Mesothelial cell of epicardium (in vitro differentiated cells): ENCODE measurements at regions not wholly inside any gene's neighbourhood (a gene's known extent, or its start where the extent isn't known, plus 50 kb on each side); places are given as distances from the start of the nearest gene placed in this dataset.
"Not testable (repeated sequence)": the region's sequence is repeated elsewhere in the genome, so short reads cannot be mapped to it uniquely, and the experiment has no call there.

ENCODE experiments used
- DNase-seq, 2 experiments: peaks; one replicate each; pipeline ENCODE4 v3.0.0; 2021; ENCODE audit warnings: low spot score in 2 of 2; ENCODE audit not compliant: unreplicated experiment in 2 of 2
- H3K27ac Mint-ChIP-seq: 2 replicates; pipeline ENCODE4 v1.8.0; 2021; ENCODE audit warnings: mixed read lengths
- H3K27me3 Mint-ChIP-seq: 2 replicates; pipeline ENCODE4 v1.8.0; 2021; ENCODE audit warnings: low read depth, mixed read lengths
- H3K36me3 Mint-ChIP-seq: 2 replicates; pipeline ENCODE4 v1.8.0; 2021; ENCODE audit warnings: mixed read lengths
- H3K4me1 Mint-ChIP-seq: 2 replicates; pipeline ENCODE4 v1.8.0; 2021; ENCODE audit warnings: mixed read lengths
- H3K4me3 Mint-ChIP-seq: 2 replicates; pipeline ENCODE4 v1.8.0; 2021; ENCODE audit warnings: mild to moderate bottlenecking, moderate library complexity, mixed read lengths
- H3K9me3 Mint-ChIP-seq: 2 replicates; pipeline ENCODE4 v1.8.0; 2021; ENCODE audit warnings: mixed read lengths
- TF ChIP-seq, protein P1 (sequence below): fragments of 200-600 bp; sonication (generic); IDR thresholded peaks from one replicate; pipeline ENCODE4 v1.5.0; 2021; ENCODE audit warnings: antibody characterized with exemption; ENCODE audit not compliant: unreplicated experiment

GRCh38 chr4:179040259-179040658, 1598.0 kb upstream of the AGA start:
- no peaks in the 10 kb centered on the region for H3K27me3 Mint-ChIP-seq
- TF ChIP-seq, protein P1, sequence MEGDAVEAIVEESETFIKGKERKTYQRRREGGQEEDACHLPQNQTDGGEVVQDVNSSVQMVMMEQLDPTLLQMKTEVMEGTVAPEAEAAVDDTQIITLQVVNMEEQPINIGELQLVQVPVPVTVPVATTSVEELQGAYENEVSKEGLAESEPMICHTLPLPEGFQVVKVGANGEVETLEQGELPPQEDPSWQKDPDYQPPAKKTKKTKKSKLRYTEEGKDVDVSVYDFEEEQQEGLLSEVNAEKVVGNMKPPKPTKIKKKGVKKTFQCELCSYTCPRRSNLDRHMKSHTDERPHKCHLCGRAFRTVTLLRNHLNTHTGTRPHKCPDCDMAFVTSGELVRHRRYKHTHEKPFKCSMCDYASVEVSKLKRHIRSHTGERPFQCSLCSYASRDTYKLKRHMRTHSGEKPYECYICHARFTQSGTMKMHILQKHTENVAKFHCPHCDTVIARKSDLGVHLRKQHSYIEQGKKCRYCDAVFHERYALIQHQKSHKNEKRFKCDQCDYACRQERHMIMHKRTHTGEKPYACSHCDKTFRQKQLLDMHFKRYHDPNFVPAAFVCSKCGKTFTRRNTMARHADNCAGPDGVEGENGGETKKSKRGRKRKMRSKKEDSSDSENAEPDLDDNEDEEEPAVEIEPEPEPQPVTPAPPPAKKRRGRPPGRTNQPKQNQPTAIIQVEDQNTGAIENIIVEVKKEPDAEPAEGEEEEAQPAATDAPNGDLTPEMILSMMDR: no peak
- no peak overlapping the region for H3K4me3 Mint-ChIP-seq
- H3K4me1 Mint-ChIP-seq: no peaks in the 10 kb centered on the region
- DNase-seq: no peak
- no peaks in the 10 kb centered on the region for H3K36me3 Mint-ChIP-seq
- no peaks in the 10 kb centered on the region for H3K9me3 Mint-ChIP-seq
- H3K27ac Mint-ChIP-seq: no peak overlapping the region

DNA sequence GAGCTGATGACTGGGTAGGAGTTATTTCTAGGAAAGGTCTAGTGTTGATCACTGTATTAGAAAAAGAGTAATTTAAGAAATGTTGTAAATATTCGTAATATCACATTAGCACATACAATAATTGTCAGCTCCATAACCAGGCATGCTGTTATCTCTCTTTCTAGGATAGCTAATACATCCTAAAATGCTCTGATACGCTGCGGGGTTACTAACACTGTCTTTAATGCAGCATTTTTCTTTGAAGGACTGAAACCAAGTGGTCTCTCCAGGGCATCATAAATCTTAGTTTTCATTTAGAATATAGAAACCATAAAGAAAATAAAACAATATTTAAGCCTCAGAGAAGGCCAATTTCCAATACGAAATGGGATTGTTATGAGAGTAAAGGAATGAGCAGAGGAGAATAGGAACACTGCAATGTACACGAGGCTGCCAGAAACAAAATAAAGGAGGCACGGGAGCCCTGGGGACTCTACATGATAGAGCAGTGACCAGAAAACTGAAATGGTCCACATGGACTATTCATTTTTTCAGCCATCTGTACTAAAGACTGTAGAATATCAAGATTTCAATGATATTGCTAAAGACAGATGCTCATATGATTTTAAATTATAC, 1606.7 kb upstream of the AGA start:
- no peak overlapping the region for H3K4me3 Mint-ChIP-seq
- no peak overlapping the region for H3K27ac Mint-ChIP-seq
- DNase-seq: no peak
- TF ChIP-seq, protein P1: no peak
- H3K36me3 Mint-ChIP-seq: no peaks in the 10 kb centered on the region
- H3K9me3 Mint-ChIP-seq: peaks cover 9% of the 10 kb centered on the region
- no peaks in the 10 kb centered on the region for H3K4me1 Mint-ChIP-seq
- H3K27me3 Mint-ChIP-seq: no peaks in the 10 kb centered on the region

GRCh38 chr4:179051206-179051605, 1609.0 kb upstream of the AGA start:
- no peak for DNase-seq
- H3K36me3 Mint-ChIP-seq: no peaks in the 10 kb centered on the region
- H3K4me1 Mint-ChIP-seq: no peaks in the 10 kb centered on the region
- no peak overlapping the region for H3K4me3 Mint-ChIP-seq
- TF ChIP-seq, protein P1: no peak
- peaks cover 9% of the 10 kb centered on the region for H3K9me3 Mint-ChIP-seq
- H3K27me3 Mint-ChIP-seq: no peaks in the 10 kb centered on the region
- H3K27ac Mint-ChIP-seq: no peak overlapping the region

- no peak for DNase-seq
- Mint-ChIP-seq H3K9me3 (peaks cover 18% of the 10 kb centered on the region), H3K27ac (no peak overlapping the region), H3K4me3 (no peak overlapping the region), H3K36me3 (no peaks in the 10 kb centered on the region), H3K4me1 (no peaks in the 10 kb centered on the region), H3K27me3 (no peaks in the 10 kb centered on the region)
- TF ChIP-seq, protein P1: no peak
Measured at GRCh38 chr4:179059396-179059795, 1617.2 kb upstream of the AGA start.

DNA sequence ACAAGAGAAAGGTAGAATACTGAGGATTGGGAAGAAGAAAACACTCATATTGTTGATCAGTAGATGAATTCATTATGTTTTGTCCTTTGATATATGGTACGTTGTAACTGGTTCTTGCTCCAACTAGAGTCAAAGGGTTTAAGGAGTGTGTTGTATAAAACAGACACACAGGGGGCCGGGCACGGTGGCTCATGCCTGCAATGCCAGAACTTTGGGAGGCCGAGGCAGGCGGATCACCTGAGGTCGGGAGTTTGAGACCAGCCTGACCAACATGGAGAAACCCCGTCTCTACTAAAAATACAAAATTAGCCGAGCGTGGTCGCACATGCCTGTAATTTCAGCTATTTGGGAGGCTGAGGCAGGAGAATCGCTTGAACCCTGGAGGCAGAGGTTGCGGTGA, 1624.0 kb upstream of the AGA start:
- H3K9me3 Mint-ChIP-seq: peaks cover 13% of the 10 kb centered on the region
- H3K4me3 Mint-ChIP-seq, H3K4me1 Mint-ChIP-seq, H3K27ac Mint-ChIP-seq, H3K27me3 Mint-ChIP-seq, H3K36me3 Mint-ChIP-seq, DNase-seq: not testable (repeated sequence)

GRCh38 chr4:179071131-179071530, 1628.9 kb upstream of the AGA start:
- Mint-ChIP-seq H3K9me3 (peaks cover 4% of the 10 kb centered on the region), H3K27ac (no peak overlapping the region), H3K4me1 (no peaks in the 10 kb centered on the region), H3K27me3 (peaks cover 2% of the 10 kb centered on the region), H3K4me3 (no peak overlapping the region), H3K36me3 (no peaks in the 10 kb centered on the region)
- TF ChIP-seq, protein P1: no peak
- no peak for DNase-seq
